ENCODE measurements at regions not wholly inside any gene's neighbourhood (a gene's known extent, or its start where the extent isn't known, plus 50 kb on each side); places are given as distances from the start of the nearest gene placed in this dataset.
A peak's percentile ranks its signal among the peaks of the same experiment; 100 is the strongest.

GRCh38 chr5:123753180-123753936, 241.4 kb downstream of the CSNK1G3 start:
- no peak for ATAC-seq
- no peak overlapping the region for H3K4me3 ChIP-seq
- in situ Hi-C loops (cut with MboI; ENCODE audit: low sequenced_read_pairs in 4 of 4) = no loop called here
- H3K9me3 ChIP-seq = no peaks in the 10 kb centered on the region
- H3K36me3 ChIP-seq = no peaks in the 10 kb centered on the region
- TF ChIP-seq POLR2A (IDR thresholded peaks at IDR 0.05) = no peak
- TF ChIP-seq CTCF (IDR thresholded peaks at IDR 0.05 in 4 of 5, conservative IDR thresholded peaks at IDR 0.05 in 1 of 5) = no peak
- intact Hi-C loops (cut with DNase I; ENCODE audit: low total_unique reads) = no loop called here
- DNase-seq = no peak
- H3K27me3 ChIP-seq = no peaks in the 10 kb centered on the region
- H3K27ac ChIP-seq = no peak overlapping the region
- H3K4me1 ChIP-seq = peaks cover 11 to 15% of the 10 kb centered on the region in 2 donors

DNA sequence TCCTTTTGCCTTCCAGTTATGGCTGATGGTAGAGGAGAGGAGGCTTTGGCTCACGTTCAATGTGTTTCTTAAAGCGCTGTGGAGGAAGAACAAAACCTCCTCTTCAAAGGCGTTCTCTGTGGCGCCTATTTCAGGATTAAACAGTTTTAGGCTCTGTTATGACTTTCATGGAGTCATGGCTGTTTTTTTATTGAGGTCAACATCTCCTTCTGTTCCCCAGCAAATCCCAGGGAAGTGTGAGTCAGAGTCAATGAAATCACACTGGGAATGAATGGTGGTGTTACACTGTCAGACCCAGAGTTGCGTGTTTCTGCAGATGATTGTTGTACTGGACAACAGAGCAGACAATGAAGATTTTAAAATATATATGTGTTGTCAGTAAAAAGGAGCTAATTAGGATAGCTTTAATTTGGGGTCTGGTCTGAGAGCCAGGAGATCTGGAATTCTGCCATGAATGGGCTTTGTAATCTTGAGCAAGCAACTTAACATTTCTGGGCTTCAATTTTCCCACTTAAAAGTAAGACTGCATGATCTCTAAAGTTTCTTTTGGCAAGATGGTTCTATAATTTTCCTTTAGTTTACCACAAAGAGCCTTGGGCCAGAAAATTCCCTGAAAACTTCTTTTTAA, 240.7 kb downstream of the CSNK1G3 start:
- H3K4me3 ChIP-seq = no peak overlapping the region
- DNase-seq = peak in 1 of 2 donors; percentile 13
- in situ Hi-C loops (cut with MboI; ENCODE audit: low sequenced_read_pairs in 4 of 4) = no loop called here
- peaks cover 11 to 15% of the 10 kb centered on the region in 2 donors for H3K4me1 ChIP-seq
- ATAC-seq = peak in 1 of 2 donors; percentile 52
- intact Hi-C loops (cut with DNase I; ENCODE audit: low total_unique reads) = no loop called here
- TF ChIP-seq POLR2A (IDR thresholded peaks at IDR 0.05) (no peak), CTCF (IDR thresholded peaks at IDR 0.05 in 4 of 5, conservative IDR thresholded peaks at IDR 0.05 in 1 of 5) (no peak)
- H3K27ac ChIP-seq = no peak overlapping the region
- no peaks in the 10 kb centered on the region for H3K9me3 ChIP-seq
- H3K36me3 ChIP-seq = no peaks in the 10 kb centered on the region
- no peaks in the 10 kb centered on the region for H3K27me3 ChIP-seq

DNA sequence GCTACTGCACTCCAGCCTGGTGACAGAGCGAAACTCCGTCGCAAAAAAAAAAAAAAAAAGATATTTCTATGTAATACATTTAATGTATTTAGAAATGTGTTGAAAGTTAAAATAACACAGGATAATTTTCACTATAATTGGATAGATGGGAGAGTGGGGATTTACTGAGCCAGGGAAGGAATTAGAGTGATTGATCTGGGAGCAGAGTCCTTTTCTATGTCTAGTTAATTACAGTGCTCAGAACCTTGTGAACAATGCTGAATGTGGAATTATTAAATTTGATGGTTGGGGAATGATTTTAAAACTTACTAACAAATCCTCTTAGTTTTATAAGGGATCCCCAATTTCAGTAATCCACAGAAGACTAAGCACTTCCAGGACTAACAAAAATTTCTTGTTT, 239.7 kb downstream of the CSNK1G3 start:
- intact Hi-C loops (cut with DNase I; ENCODE audit: low total_unique reads) (no loop called here), in situ Hi-C loops (cut with MboI; ENCODE audit: low sequenced_read_pairs in 4 of 4) (no loop called here)
- no peaks in the 10 kb centered on the region for H3K36me3 ChIP-seq
- H3K27ac ChIP-seq = no peak overlapping the region
- no peaks in the 10 kb centered on the region for H3K9me3 ChIP-seq
- H3K27me3 ChIP-seq = no peaks in the 10 kb centered on the region
- H3K4me3 ChIP-seq = no peak overlapping the region
- H3K4me1 ChIP-seq = peaks cover 11 to 15% of the 10 kb centered on the region in 2 donors
- TF ChIP-seq POLR2A (IDR thresholded peaks at IDR 0.05) (no peak), CTCF (IDR thresholded peaks at IDR 0.05 in 4 of 5, conservative IDR thresholded peaks at IDR 0.05 in 1 of 5) (no peak)
- ATAC-seq = no peak
- no peak for DNase-seq

- DNase-seq (no peak), ATAC-seq (no peak)
- Histone ChIP-seq H3K4me1 (no peaks in the 10 kb centered on the region), H3K4me3 (no peak overlapping the region), H3K27me3 (no peaks in the 10 kb centered on the region), H3K9me3 (no peaks in the 10 kb centered on the region), H3K36me3 (no peaks in the 10 kb centered on the region), H3K27ac (no peak overlapping the region)
- in situ Hi-C loops (cut with MboI; ENCODE audit: low sequenced_read_pairs in 4 of 4) (no loop called here), intact Hi-C loops (cut with DNase I; ENCODE audit: low total_unique reads) (no loop called here)
- no peak for TF ChIP-seq POLR2A (IDR thresholded peaks at IDR 0.05)
- no peak for TF ChIP-seq CTCF (IDR thresholded peaks at IDR 0.05 in 4 of 5, conservative IDR thresholded peaks at IDR 0.05 in 1 of 5)
Observed at GRCh38 chr5:123748239-123748638, 236.3 kb downstream of the CSNK1G3 start.

Measured in gastrocnemius medialis (tissue), 4 donors.